ENCODE measurements at regions not wholly inside any gene's neighbourhood (a gene's known extent, or its start where the extent isn't known, plus 50 kb on each side); places are given as distances from the start of the nearest gene placed in this dataset.

- Histone ChIP-seq H3K27me3 (ENCODE audit: low read depth, low read length) (no peaks in the 10 kb centered on the region), H3K27ac (ENCODE audit: low read length) (peak overlapping the region; percentile 16), H3K4me3 (ENCODE audit: low read depth in 1 of 2, low read length in 2 of 2) (no peak overlapping the region), H3K4me1 (ENCODE audit: control insufficient read depth in 1 of 2, insufficient read depth in 2 of 2, low read length in 2 of 2) (peaks cover 18 to 30% of the 10 kb centered on the region in 2 donors), H3K36me3 (ENCODE audit: control insufficient read depth in 1 of 2, insufficient read depth in 2 of 2, low read length in 2 of 2) (no peaks in the 10 kb centered on the region), H3K9me3 (ENCODE audit: control insufficient read depth in 1 of 2, low read length in 2 of 2) (no peaks in the 10 kb centered on the region)
Measured at GRCh38 chr6:139591075-139591865, 216.8 kb upstream of the CITED2 start.

- peak overlapping the region; percentile 16 for H3K27ac ChIP-seq (ENCODE audit: low read length)
- H3K4me3 ChIP-seq (ENCODE audit: low read depth in 1 of 2, low read length in 2 of 2): no peak overlapping the region
- peaks cover 18 to 22% of the 10 kb centered on the region in 2 donors for H3K4me1 ChIP-seq (ENCODE audit: control insufficient read depth in 1 of 2, insufficient read depth in 2 of 2, low read length in 2 of 2)
- H3K27me3 ChIP-seq (ENCODE audit: low read depth, low read length): no peaks in the 10 kb centered on the region
- no peaks in the 10 kb centered on the region for H3K36me3 ChIP-seq (ENCODE audit: control insufficient read depth in 1 of 2, insufficient read depth in 2 of 2, low read length in 2 of 2)
- H3K9me3 ChIP-seq (ENCODE audit: control insufficient read depth in 1 of 2, low read length in 2 of 2): no peaks in the 10 kb centered on the region
Measured at GRCh38 chr6:139590206-139590605, 215.8 kb upstream of the CITED2 start.

GRCh38 chr6:139588734-139589593 lies 214.5 kb upstream of the CITED2 start:
- H3K9me3 ChIP-seq (ENCODE audit: control insufficient read depth in 1 of 2, low read length in 2 of 2): no peaks in the 10 kb centered on the region
- peak overlapping the region; percentile 61 for H3K27ac ChIP-seq (ENCODE audit: low read length)
- peaks cover 16 to 18% of the 10 kb centered on the region in 2 donors for H3K4me1 ChIP-seq (ENCODE audit: control insufficient read depth in 1 of 2, insufficient read depth in 2 of 2, low read length in 2 of 2)
- H3K4me3 ChIP-seq (ENCODE audit: low read depth in 1 of 2, low read length in 2 of 2): no peak overlapping the region
- H3K36me3 ChIP-seq (ENCODE audit: control insufficient read depth in 1 of 2, insufficient read depth in 2 of 2, low read length in 2 of 2): no peaks in the 10 kb centered on the region
- H3K27me3 ChIP-seq (ENCODE audit: low read depth, low read length): no peaks in the 10 kb centered on the region

GRCh38 chr6:139588076-139588639 lies 213.7 kb upstream of the CITED2 start:
- Histone ChIP-seq H3K27ac (ENCODE audit: low read length) (peak overlapping the region; percentile 61), H3K4me1 (ENCODE audit: control insufficient read depth in 1 of 2, insufficient read depth in 2 of 2, low read length in 2 of 2) (peaks cover 16 to 18% of the 10 kb centered on the region in 2 donors), H3K27me3 (ENCODE audit: low read depth, low read length) (no peaks in the 10 kb centered on the region), H3K4me3 (ENCODE audit: low read depth in 1 of 2, low read length in 2 of 2) (no peak overlapping the region), H3K36me3 (ENCODE audit: control insufficient read depth in 1 of 2, insufficient read depth in 2 of 2, low read length in 2 of 2) (no peaks in the 10 kb centered on the region), H3K9me3 (ENCODE audit: control insufficient read depth in 1 of 2, low read length in 2 of 2) (no peaks in the 10 kb centered on the region)

GRCh38 chr6:139587469-139587868 lies 213.0 kb upstream of the CITED2 start:
- Histone ChIP-seq H3K27me3 (ENCODE audit: low read depth, low read length) (no peaks in the 10 kb centered on the region), H3K4me1 (ENCODE audit: control insufficient read depth in 1 of 2, insufficient read depth in 2 of 2, low read length in 2 of 2) (peaks cover 14 to 18% of the 10 kb centered on the region in 2 donors), H3K27ac (ENCODE audit: low read length) (peak overlapping the region; percentile 13), H3K36me3 (ENCODE audit: control insufficient read depth in 1 of 2, insufficient read depth in 2 of 2, low read length in 2 of 2) (no peaks in the 10 kb centered on the region), H3K9me3 (ENCODE audit: control insufficient read depth in 1 of 2, low read length in 2 of 2) (no peaks in the 10 kb centered on the region), H3K4me3 (ENCODE audit: low read depth in 1 of 2, low read length in 2 of 2) (no peak overlapping the region)

- Histone ChIP-seq H3K27me3 (ENCODE audit: low read depth, low read length) (no peaks in the 10 kb centered on the region), H3K27ac (ENCODE audit: low read length) (no peak overlapping the region), H3K4me3 (ENCODE audit: low read depth in 1 of 2, low read length in 2 of 2) (no peak overlapping the region), H3K9me3 (ENCODE audit: control insufficient read depth in 1 of 2, low read length in 2 of 2) (no peaks in the 10 kb centered on the region), H3K4me1 (ENCODE audit: control insufficient read depth in 1 of 2, insufficient read depth in 2 of 2, low read length in 2 of 2) (peaks cover 10 to 12% of the 10 kb centered on the region in 2 donors), H3K36me3 (ENCODE audit: control insufficient read depth in 1 of 2, insufficient read depth in 2 of 2, low read length in 2 of 2) (no peaks in the 10 kb centered on the region)
Measured at GRCh38 chr6:139586273-139586672, 211.8 kb upstream of the CITED2 start.

GRCh38 chr6:139584599-139584998 lies 210.2 kb upstream of the CITED2 start:
- H3K36me3 ChIP-seq (ENCODE audit: control insufficient read depth in 1 of 2, insufficient read depth in 2 of 2, low read length in 2 of 2): no peaks in the 10 kb centered on the region

GRCh38 chr6:139583420-139583819 lies 209.0 kb upstream of the CITED2 start:
- Histone ChIP-seq H3K4me3 (ENCODE audit: low read depth in 1 of 2, low read length in 2 of 2) (no peak overlapping the region), H3K27me3 (ENCODE audit: low read depth, low read length) (no peaks in the 10 kb centered on the region), H3K36me3 (ENCODE audit: control insufficient read depth in 1 of 2, insufficient read depth in 2 of 2, low read length in 2 of 2) (no peaks in the 10 kb centered on the region), H3K9me3 (ENCODE audit: control insufficient read depth in 1 of 2, low read length in 2 of 2) (no peaks in the 10 kb centered on the region), H3K4me1 (ENCODE audit: control insufficient read depth in 1 of 2, insufficient read depth in 2 of 2, low read length in 2 of 2) (peaks cover 0 to 7% of the 10 kb centered on the region in 2 donors), H3K27ac (ENCODE audit: low read length) (no peak overlapping the region)

More at GRCh38 chr6:139584599-139584998, 210.2 kb upstream of the CITED2 start:
- no peaks in the 10 kb centered on the region for H3K27me3 ChIP-seq (ENCODE audit: low read depth, low read length)
- no peak overlapping the region for H3K4me3 ChIP-seq (ENCODE audit: low read depth in 1 of 2, low read length in 2 of 2)
- H3K27ac ChIP-seq (ENCODE audit: low read length): no peak overlapping the region
- peaks cover 5 to 7% of the 10 kb centered on the region in 2 donors for H3K4me1 ChIP-seq (ENCODE audit: control insufficient read depth in 1 of 2, insufficient read depth in 2 of 2, low read length in 2 of 2)
- H3K9me3 ChIP-seq (ENCODE audit: control insufficient read depth in 1 of 2, low read length in 2 of 2): no peaks in the 10 kb centered on the region

GRCh38 chr6:139582956-139583355 lies 208.5 kb upstream of the CITED2 start:
- Histone ChIP-seq H3K27me3 (ENCODE audit: low read depth, low read length) (no peaks in the 10 kb centered on the region), H3K9me3 (ENCODE audit: control insufficient read depth in 1 of 2, low read length in 2 of 2) (no peaks in the 10 kb centered on the region), H3K27ac (ENCODE audit: low read length) (no peak overlapping the region), H3K36me3 (ENCODE audit: control insufficient read depth in 1 of 2, insufficient read depth in 2 of 2, low read length in 2 of 2) (no peaks in the 10 kb centered on the region), H3K4me1 (ENCODE audit: control insufficient read depth in 1 of 2, insufficient read depth in 2 of 2, low read length in 2 of 2) (peaks cover 0 to 4% of the 10 kb centered on the region in 2 donors), H3K4me3 (ENCODE audit: low read depth in 1 of 2, low read length in 2 of 2) (no peak overlapping the region)

GRCh38 chr6:139581485-139581865 lies 207.0 kb upstream of the CITED2 start:
- H3K36me3 ChIP-seq (ENCODE audit: control insufficient read depth in 1 of 2, insufficient read depth in 2 of 2, low read length in 2 of 2): no peaks in the 10 kb centered on the region
- H3K4me3 ChIP-seq (ENCODE audit: low read depth in 1 of 2, low read length in 2 of 2): no peak overlapping the region
- no peak overlapping the region for H3K27ac ChIP-seq (ENCODE audit: low read length)
- no peaks in the 10 kb centered on the region for H3K27me3 ChIP-seq (ENCODE audit: low read depth, low read length)
- no peaks in the 10 kb centered on the region for H3K4me1 ChIP-seq (ENCODE audit: control insufficient read depth in 1 of 2, insufficient read depth in 2 of 2, low read length in 2 of 2)
- no peaks in the 10 kb centered on the region for H3K9me3 ChIP-seq (ENCODE audit: control insufficient read depth in 1 of 2, low read length in 2 of 2)
